GM18508 (cell line): ENCODE measurements at regions not wholly inside any gene's neighbourhood (a gene's known extent, or its start where the extent isn't known, plus 50 kb on each side); places are given as distances from the start of the nearest gene placed in this dataset.

Experiments
- ATAC-seq: cut with Tn5 transposase; IDR thresholded peaks from one replicate; pipeline ENCODE4 v1.9.1; 2021; ENCODE audit warnings: moderate number of reproducible peaks; ENCODE audit not compliant: insufficient read depth, unreplicated experiment

- no peak for ATAC-seq
Observed at GRCh38 chr2:196549052-196549451, 90.5 kb upstream of the CCDC150 start.

- no peak for ATAC-seq
Observed at GRCh38 chr2:196551014-196551413, 88.5 kb upstream of the CCDC150 start.

GRCh38 chr2:196555161-196555560 is 84.4 kb upstream of the CCDC150 start:
- ATAC-seq = no peak

- ATAC-seq = no peak
Observed at GRCh38 chr2:196555726-196556125, 83.8 kb upstream of the CCDC150 start.

GRCh38 chr2:196558497-196558896 is 81.0 kb upstream of the CCDC150 start:
- no peak for ATAC-seq

- ATAC-seq = no peak
Observed at GRCh38 chr2:196563876-196564275, 75.6 kb upstream of the CCDC150 start.

- ATAC-seq = no peak
Observed at GRCh38 chr2:196565106-196565765, 74.3 kb upstream of the CCDC150 start.

- ATAC-seq = no peak
Observed at GRCh38 chr2:196565982-196566381, 73.5 kb upstream of the CCDC150 start.

GRCh38 chr2:196566961-196567666 is 72.4 kb upstream of the CCDC150 start:
- no peak for ATAC-seq

GRCh38 chr2:196568506-196568905 is 71.0 kb upstream of the CCDC150 start:
- no peak for ATAC-seq

GRCh38 chr2:196584903-196585302 is 54.6 kb upstream of the CCDC150 start:
- no peak for ATAC-seq

- no peak for ATAC-seq
Observed at GRCh38 chr2:196586511-196586991, 53.0 kb upstream of the CCDC150 start.

- ATAC-seq = no peak
Observed at GRCh38 chr2:196587056-196587455, 52.5 kb upstream of the CCDC150 start.

GRCh38 chr2:196587739-196588138 is 51.8 kb upstream of the CCDC150 start:
- no peak for ATAC-seq

- no peak for ATAC-seq
Observed at GRCh38 chr2:196589419-196589818, 50.1 kb upstream of the CCDC150 start.
